SU-DHL-6 (cell line): ENCODE measurements at regions not wholly inside any gene's neighbourhood (a gene's known extent, or its start where the extent isn't known, plus 50 kb on each side); places are given as distances from the start of the nearest gene placed in this dataset.

Source experiments
- H2AFZ ChIP-seq: fragments of 200-600 bp; sonication (generic); 2 replicates; pipeline ENCODE4 v1.6.1; 2014; ENCODE audit warnings: low read depth, mild to moderate bottlenecking, moderate library complexity, mixed read lengths, antibody characterized with exemption, low read length; ENCODE audit not compliant: severe bottlenecking
- H3F3A ChIP-seq: fragments of 200-600 bp; shearing (Covaris generic); 2 replicates; pipeline ENCODE4 v1.6.0; 2016; ENCODE audit warnings: antibody characterized with exemption, mild to moderate bottlenecking; ENCODE audit not compliant: insufficient read depth
- H3K27ac ChIP-seq: fragments of 200-600 bp; sonication (generic); 2 replicates; pipeline ENCODE4 v1.5.1; 2016; ENCODE audit warnings: low read depth, mild to moderate bottlenecking, low read length, moderate library complexity, mixed read lengths
- H3K27me3 ChIP-seq: fragments of 200-600 bp; sonication (generic), shearing (Covaris generic); 2 replicates; pipeline ENCODE4 v1.6.0; 2014; ENCODE audit warnings: mild to moderate bottlenecking, low read length
- H3K36me3 ChIP-seq: fragments of 200-600 bp; sonication (generic); 2 replicates; pipeline ENCODE4 v1.6.1; 2014; ENCODE audit warnings: mild to moderate bottlenecking, low read length, mixed read lengths
- H3K4me2 ChIP-seq: fragments of 300-600, 200-600 bp; shearing (Covaris generic), sonication (generic); 2 replicates; pipeline ENCODE4 v1.6.0; 2014; ENCODE audit warnings: low read length, low read depth, mild to moderate bottlenecking; ENCODE audit not compliant: poor library complexity, severe bottlenecking
- H3K4me3 ChIP-seq: fragments of 200-600 bp; sonication (generic); 2 replicates; pipeline ENCODE4 v1.5.1; 2014; ENCODE audit warnings: antibody characterized with exemption, low read length, mild to moderate bottlenecking, mixed read lengths; ENCODE audit not compliant: insufficient read depth, poor library complexity, severe bottlenecking
- H3K79me2 ChIP-seq: fragments of 200-600 bp; sonication (generic); 2 replicates; pipeline ENCODE4 v1.6.1; 2014; ENCODE audit warnings: mild to moderate bottlenecking, low read length, moderate library complexity; ENCODE audit not compliant: insufficient read depth
- H3K9ac ChIP-seq: fragments of 200-600 bp; sonication (generic); 2 replicates; pipeline ENCODE4 v1.7.0; 2014; ENCODE audit warnings: mild to moderate bottlenecking, low read length
- H3K9me2 ChIP-seq: fragments of 200-600 bp; sonication (generic); replicated peaks from 2 replicates; pipeline ENCODE4 v1.6.1; 2014; ENCODE audit warnings: low read length; ENCODE audit not compliant: insufficient read depth
- H3K9me3 ChIP-seq: fragments of 200-600 bp; sonication (generic); 2 replicates; pipeline ENCODE4 v1.6.1; 2014; ENCODE audit warnings: low read length, mixed read lengths; ENCODE audit not compliant: insufficient read depth
- H4K20me1 ChIP-seq: fragments of 200-600 bp; sonication (generic); 2 replicates; pipeline ENCODE4 v1.6.1; 2014; ENCODE audit warnings: low read depth, mild to moderate bottlenecking, antibody characterized with exemption, low read length, moderate library complexity, mixed read lengths
- CTCF ChIP-seq: fragments of 200-600 bp; sonication (generic); IDR thresholded peaks from one replicate; pipeline ENCODE4 v1.5.1; 2017; ENCODE audit warnings: antibody characterized with exemption, mild to moderate bottlenecking, low read length, moderate library complexity; ENCODE audit not compliant: insufficient read depth, poor library complexity, severe bottlenecking
- EZH2phosphoT487 ChIP-seq: fragments of 200-600 bp; sonication (generic), shearing (Covaris generic); conservative IDR thresholded peaks from 2 replicates; pipeline ENCODE4 v1.6.1; 2018; ENCODE audit warnings: mild to moderate bottlenecking, antibody characterized with exemption, low read length, moderate library complexity, mixed read lengths

DNA sequence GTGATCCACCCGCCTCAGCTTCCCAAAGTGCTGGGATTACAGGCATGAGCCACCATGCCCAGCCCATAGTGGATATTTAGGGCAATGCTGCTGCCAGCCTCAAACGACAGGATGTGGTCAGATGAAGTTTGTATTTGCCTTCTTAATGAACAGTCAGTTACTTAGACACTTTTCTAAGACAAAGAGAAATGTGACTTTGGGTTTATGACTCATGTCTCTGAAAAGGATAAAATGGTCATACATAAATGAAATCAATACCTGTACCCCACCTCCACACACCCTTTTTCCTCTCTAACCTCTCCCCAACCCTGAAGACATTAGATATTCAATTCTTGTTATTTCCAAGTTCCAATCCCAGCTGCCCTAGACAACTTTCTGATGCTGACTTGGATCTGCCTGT lies 109.3 kb upstream of the INSIG1 start:
- Histone ChIP-seq H4K20me1 (no peaks in the 10 kb centered on the region), H3K4me3 (no peak overlapping the region), H3K4me2 (no peak overlapping the region), H3K79me2 (no peaks in the 10 kb centered on the region), H3K9me3 (peaks cover 25% of the 10 kb centered on the region), H2AFZ (no peak overlapping the region), H3K27me3 (no peaks in the 10 kb centered on the region), H3F3A (no peaks in the 10 kb centered on the region), H3K9me2 (no peaks in the 10 kb centered on the region), H3K27ac (no peak overlapping the region), H3K36me3 (no peaks in the 10 kb centered on the region), H3K9ac (no peak overlapping the region)
- TF ChIP-seq CTCF (no peak), EZH2phosphoT487 (no peak)

- Histone ChIP-seq H3K36me3 (no peaks in the 10 kb centered on the region), H3K79me2 (no peaks in the 10 kb centered on the region), H3K9me3 (peaks cover 21% of the 10 kb centered on the region), H3F3A (no peaks in the 10 kb centered on the region), H3K27ac (no peak overlapping the region), H3K27me3 (no peaks in the 10 kb centered on the region), H3K4me3 (no peak overlapping the region), H2AFZ (no peak overlapping the region), H4K20me1 (no peaks in the 10 kb centered on the region), H3K9me2 (no peaks in the 10 kb centered on the region), H3K4me2 (no peak overlapping the region), H3K9ac (no peak overlapping the region)
- TF ChIP-seq EZH2phosphoT487 (no peak), CTCF (no peak)
Observed at GRCh38 chr7:155188821-155189581, 108.7 kb upstream of the INSIG1 start.

GRCh38 chr7:155189590-155189989 lies 108.1 kb upstream of the INSIG1 start:
- Histone ChIP-seq H3K79me2 (no peaks in the 10 kb centered on the region), H4K20me1 (no peaks in the 10 kb centered on the region), H3K27me3 (no peaks in the 10 kb centered on the region), H3K4me3 (no peak overlapping the region), H3K36me3 (no peaks in the 10 kb centered on the region), H2AFZ (no peak overlapping the region), H3K27ac (no peak overlapping the region), H3K9me2 (no peaks in the 10 kb centered on the region), H3F3A (no peaks in the 10 kb centered on the region), H3K4me2 (no peak overlapping the region), H3K9me3 (peaks cover 21% of the 10 kb centered on the region), H3K9ac (no peak overlapping the region)
- TF ChIP-seq EZH2phosphoT487 (no peak), CTCF (no peak)
